ENCODE measurements at regions not wholly inside any gene's neighbourhood (a gene's known extent, or its start where the extent isn't known, plus 50 kb on each side); places are given as distances from the start of the nearest gene placed in this dataset.

DNA sequence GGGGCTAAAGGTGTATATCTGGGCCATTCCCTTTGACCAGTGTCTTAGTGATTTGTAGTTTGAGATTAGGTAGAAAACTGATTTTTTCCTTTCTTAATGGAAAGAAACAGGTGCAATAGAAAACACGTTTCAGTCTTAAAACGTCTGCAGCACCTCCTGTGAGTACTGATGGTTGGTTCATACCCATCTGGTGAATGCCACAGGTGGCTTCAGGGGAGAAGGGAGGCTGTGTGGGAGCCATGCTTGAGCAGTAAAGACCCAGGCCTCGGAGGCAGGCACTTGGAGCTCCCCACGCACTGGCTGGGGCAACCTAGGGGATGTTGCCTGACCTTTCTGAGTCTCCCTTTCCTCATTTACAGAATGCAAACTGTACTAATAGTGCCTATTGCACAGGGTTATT lies 171.5 kb upstream of the GRB10 start:
- TF ChIP-seq, protein P1, sequence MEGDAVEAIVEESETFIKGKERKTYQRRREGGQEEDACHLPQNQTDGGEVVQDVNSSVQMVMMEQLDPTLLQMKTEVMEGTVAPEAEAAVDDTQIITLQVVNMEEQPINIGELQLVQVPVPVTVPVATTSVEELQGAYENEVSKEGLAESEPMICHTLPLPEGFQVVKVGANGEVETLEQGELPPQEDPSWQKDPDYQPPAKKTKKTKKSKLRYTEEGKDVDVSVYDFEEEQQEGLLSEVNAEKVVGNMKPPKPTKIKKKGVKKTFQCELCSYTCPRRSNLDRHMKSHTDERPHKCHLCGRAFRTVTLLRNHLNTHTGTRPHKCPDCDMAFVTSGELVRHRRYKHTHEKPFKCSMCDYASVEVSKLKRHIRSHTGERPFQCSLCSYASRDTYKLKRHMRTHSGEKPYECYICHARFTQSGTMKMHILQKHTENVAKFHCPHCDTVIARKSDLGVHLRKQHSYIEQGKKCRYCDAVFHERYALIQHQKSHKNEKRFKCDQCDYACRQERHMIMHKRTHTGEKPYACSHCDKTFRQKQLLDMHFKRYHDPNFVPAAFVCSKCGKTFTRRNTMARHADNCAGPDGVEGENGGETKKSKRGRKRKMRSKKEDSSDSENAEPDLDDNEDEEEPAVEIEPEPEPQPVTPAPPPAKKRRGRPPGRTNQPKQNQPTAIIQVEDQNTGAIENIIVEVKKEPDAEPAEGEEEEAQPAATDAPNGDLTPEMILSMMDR (IDR thresholded peaks at IDR 0.05; ENCODE audit: insufficient read depth, low read length) = no peak
- TF ChIP-seq POLR2AphosphoS5 (IDR thresholded peaks at IDR 0.05; ENCODE audit: low read depth) (no peak), GABPA (IDR thresholded peaks at IDR 0.05; ENCODE audit: low read depth) (no peak)
- TF ChIP-seq, protein P2, sequence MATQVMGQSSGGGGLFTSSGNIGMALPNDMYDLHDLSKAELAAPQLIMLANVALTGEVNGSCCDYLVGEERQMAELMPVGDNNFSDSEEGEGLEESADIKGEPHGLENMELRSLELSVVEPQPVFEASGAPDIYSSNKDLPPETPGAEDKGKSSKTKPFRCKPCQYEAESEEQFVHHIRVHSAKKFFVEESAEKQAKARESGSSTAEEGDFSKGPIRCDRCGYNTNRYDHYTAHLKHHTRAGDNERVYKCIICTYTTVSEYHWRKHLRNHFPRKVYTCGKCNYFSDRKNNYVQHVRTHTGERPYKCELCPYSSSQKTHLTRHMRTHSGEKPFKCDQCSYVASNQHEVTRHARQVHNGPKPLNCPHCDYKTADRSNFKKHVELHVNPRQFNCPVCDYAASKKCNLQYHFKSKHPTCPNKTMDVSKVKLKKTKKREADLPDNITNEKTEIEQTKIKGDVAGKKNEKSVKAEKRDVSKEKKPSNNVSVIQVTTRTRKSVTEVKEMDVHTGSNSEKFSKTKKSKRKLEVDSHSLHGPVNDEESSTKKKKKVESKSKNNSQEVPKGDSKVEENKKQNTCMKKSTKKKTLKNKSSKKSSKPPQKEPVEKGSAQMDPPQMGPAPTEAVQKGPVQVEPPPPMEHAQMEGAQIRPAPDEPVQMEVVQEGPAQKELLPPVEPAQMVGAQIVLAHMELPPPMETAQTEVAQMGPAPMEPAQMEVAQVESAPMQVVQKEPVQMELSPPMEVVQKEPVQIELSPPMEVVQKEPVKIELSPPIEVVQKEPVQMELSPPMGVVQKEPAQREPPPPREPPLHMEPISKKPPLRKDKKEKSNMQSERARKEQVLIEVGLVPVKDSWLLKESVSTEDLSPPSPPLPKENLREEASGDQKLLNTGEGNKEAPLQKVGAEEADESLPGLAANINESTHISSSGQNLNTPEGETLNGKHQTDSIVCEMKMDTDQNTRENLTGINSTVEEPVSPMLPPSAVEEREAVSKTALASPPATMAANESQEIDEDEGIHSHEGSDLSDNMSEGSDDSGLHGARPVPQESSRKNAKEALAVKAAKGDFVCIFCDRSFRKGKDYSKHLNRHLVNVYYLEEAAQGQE (IDR thresholded peaks at IDR 0.05; ENCODE audit: insufficient replicate concordance, low read depth) = no peak
